Common myeloid progenitor, CD34-positive (primary cell): ENCODE measurements at regions not wholly inside any gene's neighbourhood (a gene's known extent, or its start where the extent isn't known, plus 50 kb on each side); places are given as distances from the start of the nearest gene placed in this dataset.
"Not testable (repeated sequence)": the region's sequence is repeated elsewhere in the genome, so short reads cannot be mapped to it uniquely, and the experiment has no call there.

Experiments
- CTCF ChIA-PET: fragments of 350-600 bp; sonication (Branson Sonifier 250); formaldehyde crosslinking; loops from one replicate; lab custom pipeline; 2021; ENCODE audit warnings: antibody characterized with exemption; lab: Charles Lee
- POLR2A ChIA-PET: fragments of 350-600 bp; sonication (Branson Sonifier 250); formaldehyde crosslinking; loops from one replicate; lab custom pipeline; 2021; ENCODE audit warnings: antibody characterized with exemption; lab: Charles Lee
- DNase-seq, 3 donors: peaks; one replicate each; pipeline versions ENCODE4 v3.0.0 to v3.0.0-alpha.2; 2013
- H3K27ac ChIP-seq, 2 experiments: 1 replicate in 1 of 2; 2 replicates in 1 of 2; pipeline ENCODE4 v1.7.0; 2013; ENCODE audit warnings: inconsistent platforms in 2 of 2, low read length in 2 of 2, mild to moderate bottlenecking in 2 of 2, low read depth in 1 of 2, moderate library complexity in 1 of 2; ENCODE audit not compliant: severe bottlenecking in 2 of 2, insufficient read depth in 1 of 2, poor library complexity in 1 of 2
- H3K27me3 ChIP-seq, 5 experiments: replicated peaks in 2 of 5; 1 replicate in 3 of 5; 2 replicates in 2 of 5; pipeline versions ENCODE4 v1.6.1 to v1.7.0; 2013; ENCODE audit warnings: low read length in 4 of 5, mild to moderate bottlenecking in 2 of 5, moderate library complexity in 2 of 5, inconsistent platforms in 1 of 5; ENCODE audit not compliant: insufficient read depth in 5 of 5, control insufficient read depth in 4 of 5
- H3K36me3 ChIP-seq, 4 experiments: 1 replicate in 2 of 4; 2 replicates in 2 of 4; pipeline versions ENCODE4 v1.6.1 to v1.7.0; 2013; ENCODE audit warnings: low read length in 3 of 4, control low read depth in 1 of 4, mild to moderate bottlenecking in 1 of 4; ENCODE audit not compliant: control insufficient read depth in 4 of 4, insufficient read depth in 4 of 4
- H3K4me1 ChIP-seq, 4 experiments: 1 replicate in 3 of 4; 2 replicates in 1 of 4; pipeline versions ENCODE4 v1.6.1 to v1.7.1; 2013; ENCODE audit warnings: low read length in 3 of 4, mild to moderate bottlenecking in 3 of 4, control low read depth in 1 of 4, inconsistent platforms in 1 of 4, moderate library complexity in 1 of 4; ENCODE audit not compliant: control insufficient read depth in 4 of 4, insufficient read depth in 4 of 4; ENCODE audit errors: control extremely low read depth in 1 of 4
- H3K4me3 ChIP-seq, 7 experiments: 1 replicate in 4 of 7; 2 replicates in 3 of 7; pipeline versions ENCODE4 v1.5.1 to v1.7.0; 2013; ENCODE audit warnings: mild to moderate bottlenecking in 7 of 7, low read length in 6 of 7, moderate library complexity in 6 of 7, inconsistent platforms in 2 of 7, low read depth in 2 of 7, control low read depth in 1 of 7; ENCODE audit not compliant: insufficient read depth in 4 of 7, control insufficient read depth in 1 of 7; ENCODE audit errors: extremely low read depth in 1 of 7
- H3K9me3 ChIP-seq, 5 experiments: 1 replicate in 4 of 5; 2 replicates in 1 of 5; pipeline versions ENCODE4 v1.6.1 to v1.7.1; 2013; ENCODE audit warnings: low read length in 4 of 5, mild to moderate bottlenecking in 2 of 5, inconsistent platforms in 1 of 5, low read depth in 1 of 5, moderate library complexity in 1 of 5; ENCODE audit not compliant: control insufficient read depth in 4 of 5, insufficient read depth in 2 of 5; ENCODE audit errors: control extremely low read depth in 1 of 5
- WGBS: methylation state at CpG from one replicate; pipeline ENCODE4 v1.1.5; 2013; ENCODE audit not compliant: insufficient coverage; 5-methylcytosine and 5-hydroxymethylcytosine counted together

DNA sequence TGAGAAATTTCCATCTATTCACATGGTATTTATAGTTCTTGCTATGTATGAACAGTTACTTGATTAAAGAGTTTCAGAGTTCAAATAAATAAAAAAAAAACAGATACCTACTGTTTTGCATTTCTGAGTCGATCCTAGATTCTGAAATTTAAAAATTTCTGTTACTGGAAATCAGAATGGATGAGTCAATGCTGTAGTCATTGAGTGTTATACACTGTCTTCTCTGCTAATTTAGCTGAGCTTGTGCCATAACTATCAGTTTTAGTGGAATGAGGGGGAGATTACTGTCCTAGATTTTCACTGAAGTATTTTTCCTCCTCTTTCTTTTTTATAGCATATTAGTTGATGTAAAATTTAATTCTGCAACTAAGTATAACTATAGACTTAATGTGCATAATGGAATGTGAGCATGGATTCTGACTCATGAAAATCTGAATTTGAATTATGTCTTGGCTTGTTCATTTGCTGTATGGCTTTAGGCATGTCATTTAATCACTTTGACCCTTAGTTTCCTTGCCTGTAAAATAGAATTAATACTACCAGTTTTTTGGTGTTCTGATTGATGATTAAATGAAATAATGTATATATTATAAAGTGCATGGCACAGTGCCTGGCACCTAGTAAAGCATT is 581.5 kb upstream of the CHD1 start:
- WGBS, result 83% methylated on average over 1 of the region's 1 CpG
- CTCF ChIA-PET, H3K36me3 ChIP-seq, H3K4me1 ChIP-seq, H3K27ac ChIP-seq, POLR2A ChIA-PET, DNase-seq, H3K4me3 ChIP-seq, H3K27me3 ChIP-seq, H3K9me3 ChIP-seq: not testable (repeated sequence)

DNA sequence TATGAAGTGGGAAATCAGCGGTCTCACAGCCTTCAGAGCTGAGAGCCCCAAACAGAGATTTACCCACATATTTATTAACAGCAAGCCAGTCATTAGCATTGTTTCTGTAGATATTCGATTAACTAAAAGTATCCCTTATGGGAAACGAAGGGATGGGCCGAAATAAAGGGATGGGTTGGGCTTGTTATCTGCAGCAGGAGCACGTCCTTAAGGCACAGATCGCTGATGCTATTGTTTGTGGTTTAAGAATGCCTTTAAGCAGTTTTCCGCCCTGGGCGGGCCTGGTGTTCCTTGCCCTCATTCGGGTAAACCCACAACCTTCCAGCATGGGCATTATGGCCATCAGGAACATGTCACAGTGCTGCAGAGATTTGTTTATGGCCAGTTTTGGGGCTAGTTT is 580.3 kb upstream of the CHD1 start:
- 83% methylated on average over 4 of the region's 9 CpGs for WGBS
- H3K27ac ChIP-seq, H3K4me3 ChIP-seq, CTCF ChIA-PET, H3K36me3 ChIP-seq, H3K4me1 ChIP-seq, H3K27me3 ChIP-seq, H3K9me3 ChIP-seq, DNase-seq, POLR2A ChIA-PET: not testable (repeated sequence)

DNA sequence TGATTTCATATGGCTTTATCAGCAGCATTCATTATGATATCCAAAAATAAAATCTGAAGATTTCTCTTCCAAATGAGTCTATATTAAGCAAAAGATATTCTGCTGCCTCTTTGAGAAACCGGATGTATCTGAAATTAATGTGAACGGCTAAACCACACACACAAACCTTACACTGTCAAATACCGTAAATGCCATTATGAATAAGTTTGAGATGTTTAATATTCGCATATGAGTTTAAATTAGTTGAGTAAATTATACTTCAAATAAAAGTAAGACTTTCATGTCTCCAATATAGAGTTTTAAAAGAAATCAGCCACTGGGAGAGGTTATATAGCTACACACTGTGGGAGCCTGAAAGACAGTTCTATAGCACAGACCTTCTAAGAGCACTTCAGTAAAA is 566.6 kb upstream of the CHD1 start:
- H3K9me3 ChIP-seq, H3K4me1 ChIP-seq, DNase-seq, POLR2A ChIA-PET, CTCF ChIA-PET, H3K4me3 ChIP-seq, H3K27ac ChIP-seq, H3K27me3 ChIP-seq, H3K36me3 ChIP-seq: not testable (repeated sequence)
- WGBS, result no CpG with 5 or more reads among the region's 4 CpGs

DNA sequence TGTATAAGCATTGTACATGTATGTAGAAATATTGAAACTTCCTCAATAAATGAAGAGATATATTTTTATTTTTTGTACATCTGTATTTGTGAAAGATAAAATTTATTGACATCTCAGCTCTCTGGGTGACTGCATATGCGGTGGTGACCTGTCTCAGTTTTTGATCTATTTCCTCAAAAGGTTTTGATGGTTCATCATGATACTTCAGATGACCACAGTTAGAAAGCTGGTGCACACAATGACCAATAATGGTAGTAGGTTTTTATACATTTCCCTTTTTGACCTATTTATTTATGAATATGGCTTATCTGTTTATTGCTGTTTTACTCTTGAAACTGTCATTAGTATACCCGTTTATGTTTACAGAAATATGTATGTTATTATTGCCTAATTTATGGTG is 549.6 kb upstream of the CHD1 start:
- H3K36me3 ChIP-seq, DNase-seq, H3K4me3 ChIP-seq, H3K4me1 ChIP-seq, H3K27ac ChIP-seq, POLR2A ChIA-PET, H3K27me3 ChIP-seq, CTCF ChIA-PET, H3K9me3 ChIP-seq: not testable (repeated sequence)
- WGBS, result no CpG with 5 or more reads among the region's 2 CpGs

DNA sequence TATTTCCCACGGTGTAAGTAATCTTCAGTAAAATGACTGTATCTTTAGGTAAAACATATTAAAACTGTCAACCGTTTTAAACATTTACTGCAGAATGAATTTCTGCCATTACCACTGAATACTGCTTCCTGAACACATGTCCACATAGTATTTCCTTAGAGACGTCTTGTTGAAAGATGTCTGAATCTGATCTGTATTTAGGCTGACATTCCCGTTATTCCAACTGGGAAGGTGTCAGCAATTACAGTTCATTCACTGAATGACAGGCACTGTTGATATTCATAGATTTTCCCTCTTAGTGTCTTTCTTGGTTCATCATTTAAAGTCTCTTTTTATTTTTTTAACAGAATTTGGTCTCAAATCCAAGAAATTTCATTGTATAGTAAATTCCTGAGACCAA is 544.5 kb upstream of the CHD1 start:
- DNase-seq, H3K4me3 ChIP-seq, H3K9me3 ChIP-seq, H3K4me1 ChIP-seq, H3K36me3 ChIP-seq, H3K27ac ChIP-seq, POLR2A ChIA-PET, CTCF ChIA-PET, H3K27me3 ChIP-seq: not testable (repeated sequence)
- no CpG with 5 or more reads among the region's 4 CpGs for WGBS

DNA sequence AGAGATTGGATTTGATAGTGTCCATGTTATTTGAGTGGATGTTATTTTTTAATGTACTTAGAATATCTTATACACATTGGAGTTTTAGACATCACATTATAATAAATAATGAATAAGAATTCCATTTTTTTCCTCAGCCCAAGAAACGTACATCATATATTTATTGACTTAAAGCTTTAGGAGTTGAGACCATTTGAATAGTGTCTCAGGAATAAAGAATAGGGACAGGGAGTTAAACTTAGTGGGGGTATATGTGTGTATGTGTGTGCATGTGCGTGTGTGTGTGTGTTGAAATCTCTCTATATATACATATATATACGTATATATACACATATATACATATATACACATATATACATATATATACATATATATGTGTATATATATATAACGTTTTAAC is 542.9 kb upstream of the CHD1 start:
- H3K4me3 ChIP-seq, POLR2A ChIA-PET, H3K27ac ChIP-seq, H3K27me3 ChIP-seq, DNase-seq, H3K9me3 ChIP-seq, H3K36me3 ChIP-seq, CTCF ChIA-PET, H3K4me1 ChIP-seq: not testable (repeated sequence)
- no CpG with 5 or more reads among the region's 4 CpGs for WGBS

DNA sequence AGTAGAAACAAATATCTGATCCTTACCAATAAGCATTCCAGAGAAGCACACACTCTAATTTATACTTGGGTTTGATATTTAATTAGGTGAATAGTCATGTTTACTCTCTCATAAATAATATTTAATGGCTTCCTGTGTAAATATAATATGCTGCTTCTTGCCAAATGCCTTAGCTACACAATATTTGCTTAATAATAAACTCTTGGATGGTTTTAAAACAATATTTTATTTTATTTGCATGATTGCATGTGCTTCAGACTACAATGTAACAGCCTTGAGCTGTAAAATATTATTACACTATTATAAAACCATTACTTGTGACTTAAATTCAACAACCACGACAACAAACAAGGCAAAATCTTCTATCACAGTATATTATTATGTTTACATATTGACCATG is 542.4 kb upstream of the CHD1 start:
- H3K4me3 ChIP-seq, CTCF ChIA-PET, H3K36me3 ChIP-seq, H3K4me1 ChIP-seq, H3K27me3 ChIP-seq, DNase-seq, H3K9me3 ChIP-seq, POLR2A ChIA-PET, H3K27ac ChIP-seq: not testable (repeated sequence)
- WGBS, result no CpG with 5 or more reads among the region's 1 CpG
